ENCODE measurements at regions not wholly inside any gene's neighbourhood (a gene's known extent, or its start where the extent isn't known, plus 50 kb on each side); places are given as distances from the start of the nearest gene placed in this dataset.
"Not testable (repeated sequence)": the region's sequence is repeated elsewhere in the genome, so short reads cannot be mapped to it uniquely, and the experiment has no call there.

GRCh38 chr21:28581976-28582375, 410.7 kb downstream of the LTN1 start:
- Histone ChIP-seq H3K27ac (ENCODE audit: low read depth, low read length) (no peak overlapping the region), H3K27me3 (ENCODE audit: insufficient read depth, low read length) (no peaks in the 10 kb centered on the region), H3K4me2 (ENCODE audit: low read length) (no peak overlapping the region), H3K79me2 (ENCODE audit: insufficient read depth, low read length) (no peaks in the 10 kb centered on the region), H3K36me3 (ENCODE audit: insufficient read depth, low read length) (no peaks in the 10 kb centered on the region), H2AFZ (ENCODE audit: low read depth, low read length) (no peak overlapping the region), H4K20me1 (ENCODE audit: insufficient read depth, low read length) (no peaks in the 10 kb centered on the region), H3K9me3 (ENCODE audit: insufficient read depth, low read depth, low read length) (no peaks in the 10 kb centered on the region), H3K9ac (ENCODE audit: low read length) (no peak overlapping the region), H3K4me1 (ENCODE audit: insufficient read depth, low read length) (no peaks in the 10 kb centered on the region), H3K4me3 (ENCODE audit: insufficient read depth, low read depth, low read length) (no peak overlapping the region)
- no peak for DNase-seq (ENCODE audit: low read depth)
- Mint-ChIP-seq H3K27me3 (ENCODE audit: low read depth, unreplicated experiment) (no peaks in the 10 kb centered on the region), H3K9me3 (ENCODE audit: unreplicated experiment) (no peaks in the 10 kb centered on the region), H3K27ac (ENCODE audit: unreplicated experiment) (no peak overlapping the region), H3K4me3 (ENCODE audit: unreplicated experiment) (no peak overlapping the region), H3K4me1 (ENCODE audit: low read depth, unreplicated experiment) (peaks cover 16% of the 10 kb centered on the region), H3K36me3 (ENCODE audit: low read depth, unreplicated experiment) (no peaks in the 10 kb centered on the region)
- no peak for FAIRE-seq
- TF ChIP-seq EZH2 (IDR thresholded peaks at IDR 0.05; ENCODE audit: insufficient read depth, low read length) (no peak), CTCF (IDR thresholded peaks at IDR 0.05; ENCODE audit: insufficient read depth, low read depth, low read length) (no peak)

- not testable (repeated sequence) for H4K20me1 ChIP-seq (ENCODE audit: insufficient read depth, low read length); H3K4me3 ChIP-seq (ENCODE audit: insufficient read depth, low read depth, low read length); H3K4me1 ChIP-seq (ENCODE audit: insufficient read depth, low read length); H3K36me3 Mint-ChIP-seq (ENCODE audit: low read depth, unreplicated experiment); H3K9me3 ChIP-seq (ENCODE audit: insufficient read depth, low read depth, low read length); H3K27me3 ChIP-seq (ENCODE audit: insufficient read depth, low read length); H3K79me2 ChIP-seq (ENCODE audit: insufficient read depth, low read length); H3K27ac Mint-ChIP-seq (ENCODE audit: unreplicated experiment); H3K4me2 ChIP-seq (ENCODE audit: low read length); H3K4me3 Mint-ChIP-seq (ENCODE audit: unreplicated experiment); H3K9me3 Mint-ChIP-seq (ENCODE audit: unreplicated experiment); H3K36me3 ChIP-seq (ENCODE audit: insufficient read depth, low read length); H3K9ac ChIP-seq (ENCODE audit: low read length); DNase-seq (ENCODE audit: low read depth); H2AFZ ChIP-seq (ENCODE audit: low read depth, low read length); H3K27ac ChIP-seq (ENCODE audit: low read depth, low read length); H3K27me3 Mint-ChIP-seq (ENCODE audit: low read depth, unreplicated experiment)
- FAIRE-seq: peak; percentile 56
- H3K4me1 Mint-ChIP-seq (ENCODE audit: low read depth, unreplicated experiment): peaks cover 16% of the 10 kb centered on the region
These were observed 411.4 kb downstream of the LTN1 start for GRCh38 chr21:28581311-28581731.

GRCh38 chr21:28580585-28580984, 412.1 kb downstream of the LTN1 start:
- FAIRE-seq: no peak
- Mint-ChIP-seq H3K27ac (ENCODE audit: unreplicated experiment) (no peak overlapping the region), H3K4me1 (ENCODE audit: low read depth, unreplicated experiment) (peaks cover 16% of the 10 kb centered on the region)

More at GRCh38 chr21:28580585-28580984, 412.1 kb downstream of the LTN1 start:
- Histone ChIP-seq H3K4me3 (ENCODE audit: insufficient read depth, low read depth, low read length) (no peak overlapping the region), H2AFZ (ENCODE audit: low read depth, low read length) (no peak overlapping the region), H3K4me1 (ENCODE audit: insufficient read depth, low read length) (no peaks in the 10 kb centered on the region), H3K79me2 (ENCODE audit: insufficient read depth, low read length) (no peaks in the 10 kb centered on the region), H3K4me2 (ENCODE audit: low read length) (no peak overlapping the region), H3K36me3 (ENCODE audit: insufficient read depth, low read length) (no peaks in the 10 kb centered on the region), H3K9ac (ENCODE audit: low read length) (no peak overlapping the region), H3K27me3 (ENCODE audit: insufficient read depth, low read length) (no peaks in the 10 kb centered on the region), H3K27ac (ENCODE audit: low read depth, low read length) (no peak overlapping the region), H3K9me3 (ENCODE audit: insufficient read depth, low read depth, low read length) (no peaks in the 10 kb centered on the region), H4K20me1 (ENCODE audit: insufficient read depth, low read length) (no peaks in the 10 kb centered on the region)
- H3K27me3 Mint-ChIP-seq (ENCODE audit: low read depth, unreplicated experiment): no peaks in the 10 kb centered on the region
- H3K9me3 Mint-ChIP-seq (ENCODE audit: unreplicated experiment): no peaks in the 10 kb centered on the region
- no peaks in the 10 kb centered on the region for H3K36me3 Mint-ChIP-seq (ENCODE audit: low read depth, unreplicated experiment)
- TF ChIP-seq EZH2 (IDR thresholded peaks at IDR 0.05; ENCODE audit: insufficient read depth, low read length): no peak
- no peak for TF ChIP-seq CTCF (IDR thresholded peaks at IDR 0.05; ENCODE audit: insufficient read depth, low read depth, low read length)
- DNase-seq (ENCODE audit: low read depth): no peak
- no peak overlapping the region for H3K4me3 Mint-ChIP-seq (ENCODE audit: unreplicated experiment)
